HG03520 (cell line): ENCODE measurements at regions not wholly inside any gene's neighbourhood (a gene's known extent, or its start where the extent isn't known, plus 50 kb on each side); places are given as distances from the start of the nearest gene placed in this dataset.

Experiments
- ATAC-seq: cut with Tn5 transposase; IDR thresholded peaks from one replicate; pipeline ENCODE4 v1.9.1; 2021; ENCODE audit warnings: mild to moderate bottlenecking, moderate library complexity; ENCODE audit not compliant: unreplicated experiment

- no peak for ATAC-seq
Measured at GRCh38 chr1:79105500-79105899, 99.0 kb upstream of the ADGRL4 start.

DNA sequence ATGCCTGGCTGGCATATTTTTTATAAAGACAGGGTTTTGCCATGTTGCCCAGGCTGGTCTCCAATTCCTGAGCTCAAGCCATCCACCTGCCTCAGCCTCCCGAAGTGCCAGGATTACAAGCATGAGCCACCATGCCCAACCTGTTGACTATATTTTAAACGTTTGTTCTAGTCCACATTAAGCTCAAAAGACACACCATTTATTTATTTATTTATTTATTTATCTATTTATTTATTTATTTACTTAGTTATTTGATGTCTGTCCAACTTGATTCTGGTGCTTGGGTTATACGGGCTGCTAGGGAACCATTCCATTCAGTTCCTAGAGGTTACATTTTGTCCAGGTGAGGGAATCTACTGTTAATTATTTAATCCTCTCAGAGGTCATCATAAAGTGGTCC lies 98.1 kb upstream of the ADGRL4 start:
- ATAC-seq, result no peak

- ATAC-seq, result no peak
Measured at GRCh38 chr1:79100385-79100784, 93.9 kb upstream of the ADGRL4 start.

DNA sequence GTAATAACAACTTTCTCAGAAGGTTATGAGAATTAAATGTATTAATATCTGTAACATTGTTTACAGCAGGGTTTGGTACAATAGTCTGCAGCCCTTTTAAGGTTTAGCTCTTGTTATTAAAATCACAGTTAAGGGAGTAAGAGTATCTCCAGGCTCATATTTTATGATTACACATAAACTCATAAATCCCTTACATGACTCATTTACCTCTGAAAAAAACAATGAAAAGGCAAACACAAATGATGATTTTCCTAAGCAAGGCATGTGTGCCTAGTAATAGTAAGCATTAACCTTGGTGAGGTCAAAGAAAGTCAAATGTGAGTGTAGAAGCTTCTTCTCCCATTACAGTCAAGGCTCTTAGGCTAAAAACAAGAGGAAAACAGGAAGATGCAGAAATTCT lies 84.5 kb upstream of the ADGRL4 start:
- ATAC-seq, result no peak

- ATAC-seq, result no peak
Measured at GRCh38 chr1:79089946-79090345, 83.4 kb upstream of the ADGRL4 start.

DNA sequence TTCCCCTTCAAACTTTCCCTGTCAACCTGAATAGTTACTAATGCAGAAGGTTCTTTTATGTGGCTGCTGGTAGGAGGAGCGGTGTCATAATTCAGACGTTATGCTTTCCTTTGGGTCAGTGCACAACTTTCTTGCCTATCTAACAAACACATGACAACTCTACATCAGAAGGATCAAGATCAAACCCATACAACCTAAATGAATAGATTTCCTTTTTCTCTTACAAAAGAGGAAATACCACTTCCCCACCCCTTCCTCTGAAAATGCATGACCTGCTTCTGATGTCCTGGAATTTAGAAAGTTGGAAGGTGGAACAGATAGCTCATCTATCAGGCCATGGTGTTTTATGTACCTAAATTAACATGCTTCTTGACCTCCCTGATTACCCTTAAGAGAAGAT lies 75.7 kb upstream of the ADGRL4 start:
- no peak for ATAC-seq

DNA sequence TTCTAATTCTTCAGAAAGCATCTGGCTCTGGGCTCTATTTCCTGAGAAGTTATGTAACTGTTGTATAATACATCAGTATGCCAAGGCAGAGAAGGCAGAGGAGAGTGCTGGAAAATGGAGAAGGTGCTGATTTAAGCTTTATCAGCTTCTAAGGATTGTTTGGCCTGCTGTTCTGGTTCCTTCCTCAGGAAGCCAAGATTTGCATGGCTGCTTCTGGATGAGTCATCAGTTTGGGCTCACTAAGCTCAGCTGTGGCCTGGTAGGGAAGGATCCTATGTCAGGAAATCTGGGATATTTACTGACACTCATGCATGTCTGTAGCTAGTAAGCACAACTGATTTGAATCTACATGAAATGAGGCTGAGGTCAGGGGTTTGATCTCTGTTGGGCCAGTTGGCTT lies 73.2 kb upstream of the ADGRL4 start:
- no peak for ATAC-seq

GRCh38 chr1:79074975-79075374 lies 68.4 kb upstream of the ADGRL4 start:
- ATAC-seq, result no peak

DNA sequence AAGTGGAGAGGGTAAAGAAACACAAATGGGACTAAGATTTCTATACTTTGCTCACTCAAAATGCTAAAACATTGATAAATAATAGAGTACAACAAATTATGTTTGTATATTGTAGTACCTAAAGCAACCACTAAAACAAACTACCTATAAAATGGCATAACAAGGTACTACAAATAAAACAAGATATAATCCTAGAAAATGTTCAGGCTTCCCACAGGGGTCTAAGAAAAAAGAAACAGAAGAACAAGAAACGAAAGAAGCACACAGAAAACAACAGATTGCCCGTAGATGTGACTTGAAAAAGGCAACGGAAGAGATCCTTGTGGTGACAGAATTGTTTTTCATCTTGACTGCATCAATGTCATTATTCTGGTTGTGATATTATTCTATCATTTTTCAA lies 63.3 kb upstream of the ADGRL4 start:
- no peak for ATAC-seq

DNA sequence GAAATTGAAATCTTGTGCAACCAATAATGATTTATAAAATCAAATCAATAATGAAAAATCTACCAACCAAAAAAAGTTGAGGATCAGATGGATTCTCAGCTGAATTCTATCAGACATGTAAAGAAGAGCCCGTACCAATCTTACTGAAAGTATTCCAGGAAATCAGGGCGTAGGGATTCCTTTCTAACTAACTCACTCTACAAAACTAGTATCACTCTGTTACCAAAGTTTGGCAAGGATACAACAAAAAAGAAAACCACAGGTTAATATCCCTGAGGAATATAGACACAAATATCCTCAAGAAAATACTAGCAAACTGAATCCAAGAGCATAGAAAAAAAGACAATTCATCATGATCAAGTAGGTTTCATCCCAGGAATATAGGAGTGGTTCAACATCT lies 52.8 kb upstream of the ADGRL4 start:
- ATAC-seq, result no peak
